Hepatocyte (in vitro differentiated cells): ENCODE measurements at regions not wholly inside any gene's neighbourhood (a gene's known extent, or its start where the extent isn't known, plus 50 kb on each side); places are given as distances from the start of the nearest gene placed in this dataset.

Source experiments
- EZH2 ChIP-seq: fragments of 200-600 bp; sonication (generic); IDR thresholded peaks from 2 replicates; pipeline ENCODE4 v1.6.1; 2016; ENCODE audit warnings: antibody characterized with exemption, mild to moderate bottlenecking, borderline replicate concordance
- EZH2phosphoT487 ChIP-seq: fragments of 200-600 bp; sonication (generic); IDR thresholded peaks from one replicate; pipeline ENCODE4 v1.6.1; 2018; ENCODE audit warnings: antibody characterized with exemption, mild to moderate bottlenecking, low read depth, moderate library complexity; ENCODE audit not compliant: unreplicated experiment, severe bottlenecking
- TF ChIP-seq, protein P1 (sequence below): fragments of 200-600 bp; sonication (generic); IDR thresholded peaks from 2 replicates; pipeline ENCODE4 v1.5.1; 2016; ENCODE audit warnings: antibody characterized with exemption, mild to moderate bottlenecking; ENCODE audit not compliant: poor library complexity

DNA sequence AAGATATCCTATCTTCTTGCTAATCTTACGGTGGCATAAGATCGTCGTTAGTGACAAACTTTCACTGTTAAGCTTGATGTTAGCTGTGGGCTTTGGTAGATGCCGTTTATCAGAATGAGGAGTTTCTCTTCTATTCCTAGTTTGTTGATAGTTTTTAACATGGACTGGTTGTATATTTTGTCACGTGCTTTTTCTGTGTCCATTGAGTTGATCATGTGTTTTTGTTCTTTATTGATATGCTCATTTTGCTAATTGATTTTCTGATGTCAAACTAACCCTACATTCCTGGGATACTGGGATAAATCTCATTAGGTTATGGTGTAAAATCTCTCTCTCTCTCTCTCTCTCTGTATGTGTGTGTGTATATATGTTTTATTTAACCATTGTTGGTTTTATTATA is 545.1 kb downstream of the AACS start:
- no peak for TF ChIP-seq EZH2
- TF ChIP-seq, protein P1, sequence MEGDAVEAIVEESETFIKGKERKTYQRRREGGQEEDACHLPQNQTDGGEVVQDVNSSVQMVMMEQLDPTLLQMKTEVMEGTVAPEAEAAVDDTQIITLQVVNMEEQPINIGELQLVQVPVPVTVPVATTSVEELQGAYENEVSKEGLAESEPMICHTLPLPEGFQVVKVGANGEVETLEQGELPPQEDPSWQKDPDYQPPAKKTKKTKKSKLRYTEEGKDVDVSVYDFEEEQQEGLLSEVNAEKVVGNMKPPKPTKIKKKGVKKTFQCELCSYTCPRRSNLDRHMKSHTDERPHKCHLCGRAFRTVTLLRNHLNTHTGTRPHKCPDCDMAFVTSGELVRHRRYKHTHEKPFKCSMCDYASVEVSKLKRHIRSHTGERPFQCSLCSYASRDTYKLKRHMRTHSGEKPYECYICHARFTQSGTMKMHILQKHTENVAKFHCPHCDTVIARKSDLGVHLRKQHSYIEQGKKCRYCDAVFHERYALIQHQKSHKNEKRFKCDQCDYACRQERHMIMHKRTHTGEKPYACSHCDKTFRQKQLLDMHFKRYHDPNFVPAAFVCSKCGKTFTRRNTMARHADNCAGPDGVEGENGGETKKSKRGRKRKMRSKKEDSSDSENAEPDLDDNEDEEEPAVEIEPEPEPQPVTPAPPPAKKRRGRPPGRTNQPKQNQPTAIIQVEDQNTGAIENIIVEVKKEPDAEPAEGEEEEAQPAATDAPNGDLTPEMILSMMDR: no peak
- no peak for TF ChIP-seq EZH2phosphoT487
